CD8-positive, alpha-beta memory T cell (primary cell): ENCODE measurements at regions not wholly inside any gene's neighbourhood (a gene's known extent, or its start where the extent isn't known, plus 50 kb on each side); places are given as distances from the start of the nearest gene placed in this dataset.

Source experiments
- CTCF ChIA-PET: fragments of 350-600 bp; sonication (Branson Sonifier 250); formaldehyde crosslinking; loops from one replicate; lab custom pipeline; 2021; ENCODE audit warnings: antibody characterized with exemption; lab: Charles Lee
- POLR2A ChIA-PET: fragments of 350-600 bp; sonication (Branson Sonifier 250); formaldehyde crosslinking; loops from one replicate; lab custom pipeline; 2021; ENCODE audit warnings: antibody characterized with exemption; lab: Charles Lee
- DNase-seq, 5 donors: peaks; one replicate each; pipeline versions ENCODE4 v3.0.0 to v3.0.0-alpha.2; 2020 to 2022; ENCODE audit warnings: mixed read lengths in 1 of 5
- H3K27ac ChIP-seq: one replicate; pipeline ENCODE4 v1.7.0; 2013; ENCODE audit warnings: low read depth, mild to moderate bottlenecking, low read length, moderate library complexity
- H3K27me3 ChIP-seq: 2 replicates; pipeline ENCODE4 v1.7.0; 2013; ENCODE audit warnings: low read length, mild to moderate bottlenecking; ENCODE audit not compliant: insufficient read depth, poor library complexity, severe bottlenecking
- H3K36me3 ChIP-seq: 2 replicates; pipeline ENCODE4 v1.7.0; 2013; ENCODE audit warnings: mild to moderate bottlenecking, low read length, moderate library complexity; ENCODE audit not compliant: insufficient read depth
- H3K4me1 ChIP-seq: 2 replicates; pipeline ENCODE4 v1.7.0; 2013; ENCODE audit warnings: mild to moderate bottlenecking, low read length, moderate library complexity; ENCODE audit not compliant: insufficient read depth
- H3K4me3 ChIP-seq: 2 replicates; pipeline ENCODE4 v1.7.0; 2013; ENCODE audit warnings: mild to moderate bottlenecking, low read length
- H3K9me3 ChIP-seq: 2 replicates; pipeline ENCODE4 v1.7.0; 2013; ENCODE audit warnings: mild to moderate bottlenecking, low read length
- H3K27ac Mint-ChIP-seq, 8 donors: one replicate each; pipeline ENCODE4 v1.8.0; 2020 to 2021; ENCODE audit warnings: mixed read lengths in 8 of 8, mild to moderate bottlenecking in 6 of 8, inconsistent platforms in 3 of 8, moderate library complexity in 3 of 8
- H3K27me3 Mint-ChIP-seq, 2 donors: one replicate each; pipeline ENCODE4 v1.8.0; 2020 to 2021; ENCODE audit warnings: mixed read lengths in 2 of 2, mild to moderate bottlenecking in 1 of 2, moderate library complexity in 1 of 2
- H3K36me3 Mint-ChIP-seq, 3 donors: one replicate each; pipeline ENCODE4 v1.8.0; 2020 to 2021; ENCODE audit warnings: mixed read lengths in 3 of 3, inconsistent platforms in 1 of 3, mild to moderate bottlenecking in 1 of 3
- H3K4me1 Mint-ChIP-seq, 3 donors: one replicate each; pipeline ENCODE4 v1.8.0; 2020 to 2021; ENCODE audit warnings: mixed read lengths in 3 of 3, inconsistent platforms in 1 of 3, mild to moderate bottlenecking in 1 of 3
- H3K4me3 Mint-ChIP-seq, 7 donors: one replicate each; pipeline ENCODE4 v1.8.0; 2020 to 2021; ENCODE audit warnings: mixed read lengths in 7 of 7, mild to moderate bottlenecking in 6 of 7, moderate library complexity in 4 of 7, inconsistent platforms in 2 of 7
- H3K9me3 Mint-ChIP-seq, 5 donors: one replicate each; pipeline ENCODE4 v1.8.0; 2020 to 2022; ENCODE audit warnings: mixed read lengths in 5 of 5, mild to moderate bottlenecking in 3 of 5, moderate library complexity in 2 of 5, inconsistent platforms in 1 of 5

- H3K27ac Mint-ChIP-seq: no peak overlapping the region
- Histone ChIP-seq H3K4me3 (no peak overlapping the region), H3K27ac (no peak overlapping the region), H3K9me3 (no peaks in the 10 kb centered on the region), H3K27me3 (no peaks in the 10 kb centered on the region), H3K36me3 (no peaks in the 10 kb centered on the region), H3K4me1 (no peaks in the 10 kb centered on the region)
- CTCF ChIA-PET: no interaction called here
- peaks cover 4 to 9% (median 8%) of the 10 kb centered on the region in 3 donors for H3K4me1 Mint-ChIP-seq
- no peaks in the 10 kb centered on the region for H3K9me3 Mint-ChIP-seq
- no peaks in the 10 kb centered on the region for H3K27me3 Mint-ChIP-seq
- POLR2A ChIA-PET: no interaction called here
- no peak for DNase-seq
- no peak overlapping the region for H3K4me3 Mint-ChIP-seq
- H3K36me3 Mint-ChIP-seq: peaks cover 0 to 12% (median 0%) of the 10 kb centered on the region in 3 donors
Measured at GRCh38 chr11:128227466-128227865, 359.9 kb downstream of the ETS1 start.

- Mint-ChIP-seq H3K4me1 (peaks cover 4 to 9% (median 8%) of the 10 kb centered on the region in 3 donors), H3K27ac (no peak overlapping the region), H3K4me3 (no peak overlapping the region), H3K9me3 (no peaks in the 10 kb centered on the region), H3K36me3 (peaks cover 0 to 12% (median 0%) of the 10 kb centered on the region in 3 donors), H3K27me3 (no peaks in the 10 kb centered on the region)
- ChIA-PET CTCF (no interaction called here), POLR2A (no interaction called here)
- Histone ChIP-seq H3K9me3 (no peaks in the 10 kb centered on the region), H3K4me3 (no peak overlapping the region), H3K27ac (no peak overlapping the region), H3K27me3 (no peaks in the 10 kb centered on the region), H3K36me3 (no peaks in the 10 kb centered on the region), H3K4me1 (no peaks in the 10 kb centered on the region)
- DNase-seq: no peak
Measured at GRCh38 chr11:128226106-128226716, 361.1 kb downstream of the ETS1 start.

GRCh38 chr11:128222245-128222884 lies 365.0 kb downstream of the ETS1 start:
- POLR2A ChIA-PET: no interaction called here
- Mint-ChIP-seq H3K27ac (no peak overlapping the region), H3K27me3 (no peaks in the 10 kb centered on the region), H3K36me3 (peaks cover 0 to 12% (median 0%) of the 10 kb centered on the region in 3 donors), H3K4me3 (no peak overlapping the region), H3K9me3 (no peaks in the 10 kb centered on the region), H3K4me1 (peaks cover 4 to 9% (median 8%) of the 10 kb centered on the region in 3 donors)
- no peak overlapping the region for H3K4me3 ChIP-seq
- no peak for DNase-seq
- H3K36me3 ChIP-seq: no peaks in the 10 kb centered on the region
- no peaks in the 10 kb centered on the region for H3K4me1 ChIP-seq
- CTCF ChIA-PET: no interaction called here
- H3K9me3 ChIP-seq: no peaks in the 10 kb centered on the region
- H3K27ac ChIP-seq: no peak overlapping the region
- H3K27me3 ChIP-seq: no peaks in the 10 kb centered on the region

GRCh38 chr11:128219731-128220120 lies 367.6 kb downstream of the ETS1 start:
- Histone ChIP-seq H3K4me3 (no peak overlapping the region), H3K27ac (no peak overlapping the region), H3K36me3 (no peaks in the 10 kb centered on the region), H3K4me1 (no peaks in the 10 kb centered on the region), H3K9me3 (no peaks in the 10 kb centered on the region), H3K27me3 (no peaks in the 10 kb centered on the region)
- Mint-ChIP-seq H3K27ac (peak overlapping the region in 1 of 8 donors; percentile 39), H3K4me3 (no peak overlapping the region), H3K4me1 (peaks cover 4 to 8% (median 8%) of the 10 kb centered on the region in 3 donors), H3K27me3 (no peaks in the 10 kb centered on the region), H3K9me3 (no peaks in the 10 kb centered on the region), H3K36me3 (peaks cover 0 to 10% (median 0%) of the 10 kb centered on the region in 3 donors)
- DNase-seq: no peak
- CTCF ChIA-PET: no interaction called here
- POLR2A ChIA-PET: interaction anchor here (0.6 kb wide), 1 partner anchor 517 kb away, joined by 3 read pairs; no protein-coding TSS in a partner anchor

GRCh38 chr11:128216198-128216597 lies 371.2 kb downstream of the ETS1 start:
- ChIA-PET POLR2A (no interaction called here), CTCF (no interaction called here)
- Histone ChIP-seq H3K4me3 (no peak overlapping the region), H3K9me3 (no peaks in the 10 kb centered on the region), H3K27ac (no peak overlapping the region), H3K4me1 (no peaks in the 10 kb centered on the region), H3K36me3 (no peaks in the 10 kb centered on the region), H3K27me3 (no peaks in the 10 kb centered on the region)
- DNase-seq: no peak
- Mint-ChIP-seq H3K27me3 (no peaks in the 10 kb centered on the region), H3K36me3 (no peaks in the 10 kb centered on the region), H3K4me1 (no peaks in the 10 kb centered on the region), H3K27ac (no peak overlapping the region), H3K9me3 (peaks cover 0 to 1% (median 0%) of the 10 kb centered on the region in 5 donors), H3K4me3 (no peak overlapping the region)

GRCh38 chr11:128215238-128215882 lies 372.0 kb downstream of the ETS1 start:
- Mint-ChIP-seq H3K4me1 (no peaks in the 10 kb centered on the region), H3K4me3 (no peak overlapping the region), H3K9me3 (peaks cover 0 to 1% (median 0%) of the 10 kb centered on the region in 5 donors), H3K27me3 (no peaks in the 10 kb centered on the region), H3K36me3 (no peaks in the 10 kb centered on the region), H3K27ac (no peak overlapping the region)
- H3K4me1 ChIP-seq: no peaks in the 10 kb centered on the region
- H3K36me3 ChIP-seq: no peaks in the 10 kb centered on the region
- POLR2A ChIA-PET: interaction anchor here (0.6 to 0.7 kb wide), 2 partner anchors 338 to 367 kb away, joined by 3 read pairs; no protein-coding TSS in a partner anchor
- no peak for DNase-seq
- H3K27ac ChIP-seq: no peak overlapping the region
- H3K27me3 ChIP-seq: no peaks in the 10 kb centered on the region
- CTCF ChIA-PET: no interaction called here
- no peak overlapping the region for H3K4me3 ChIP-seq
- H3K9me3 ChIP-seq: no peaks in the 10 kb centered on the region

GRCh38 chr11:128214263-128214662 lies 373.1 kb downstream of the ETS1 start:
- Mint-ChIP-seq H3K4me1 (no peaks in the 10 kb centered on the region), H3K27me3 (no peaks in the 10 kb centered on the region), H3K36me3 (no peaks in the 10 kb centered on the region), H3K27ac (no peak overlapping the region), H3K4me3 (no peak overlapping the region), H3K9me3 (peaks cover 0 to 1% (median 0%) of the 10 kb centered on the region in 5 donors)
- no peaks in the 10 kb centered on the region for H3K36me3 ChIP-seq
- H3K4me3 ChIP-seq: no peak overlapping the region
- no peaks in the 10 kb centered on the region for H3K4me1 ChIP-seq
- H3K27me3 ChIP-seq: no peaks in the 10 kb centered on the region
- DNase-seq: no peak
- ChIA-PET POLR2A (no interaction called here), CTCF (no interaction called here)
- no peaks in the 10 kb centered on the region for H3K9me3 ChIP-seq
- no peak overlapping the region for H3K27ac ChIP-seq

GRCh38 chr11:128213461-128213860 lies 373.9 kb downstream of the ETS1 start:
- POLR2A ChIA-PET: no interaction called here

More at GRCh38 chr11:128213461-128213860, 373.9 kb downstream of the ETS1 start:
- Mint-ChIP-seq H3K9me3 (peaks cover 0 to 1% (median 0%) of the 10 kb centered on the region in 5 donors), H3K27me3 (no peaks in the 10 kb centered on the region), H3K36me3 (no peaks in the 10 kb centered on the region), H3K4me1 (no peaks in the 10 kb centered on the region), H3K27ac (no peak overlapping the region), H3K4me3 (no peak overlapping the region)
- CTCF ChIA-PET: no interaction called here
- no peaks in the 10 kb centered on the region for H3K4me1 ChIP-seq
- no peak for DNase-seq
- H3K27ac ChIP-seq: no peak overlapping the region
- no peaks in the 10 kb centered on the region for H3K36me3 ChIP-seq
- no peaks in the 10 kb centered on the region for H3K9me3 ChIP-seq
- H3K4me3 ChIP-seq: no peak overlapping the region
- no peaks in the 10 kb centered on the region for H3K27me3 ChIP-seq
